GM19240 (cell line): ENCODE measurements at regions not wholly inside any gene's neighbourhood (a gene's known extent, or its start where the extent isn't known, plus 50 kb on each side); places are given as distances from the start of the nearest gene placed in this dataset.
"Not testable (repeated sequence)": the region's sequence is repeated elsewhere in the genome, so short reads cannot be mapped to it uniquely, and the experiment has no call there.

ENCODE experiments used
- DNase-seq: peaks from one replicate; pipeline ENCODE4 v3.0.0; 2011; ENCODE audit warnings: low spot score; ENCODE audit not compliant: insufficient read length

GRCh38 chr17:33688771-33689170 lies 395.7 kb upstream of the ASIC2 start:
- DNase-seq: no peak

- no peak for DNase-seq
Observed at GRCh38 chr17:33689725-33690124, 396.6 kb upstream of the ASIC2 start.

- DNase-seq: no peak
Observed at GRCh38 chr17:33695431-33695830, 402.3 kb upstream of the ASIC2 start.

GRCh38 chr17:33696102-33696501 lies 403.0 kb upstream of the ASIC2 start:
- DNase-seq: no peak

GRCh38 chr17:33697557-33697956 lies 404.5 kb upstream of the ASIC2 start:
- DNase-seq: no peak

GRCh38 chr17:33701910-33702309 lies 408.8 kb upstream of the ASIC2 start:
- DNase-seq: no peak

GRCh38 chr17:33704856-33705255 lies 411.8 kb upstream of the ASIC2 start:
- DNase-seq: no peak

GRCh38 chr17:33709881-33710280 lies 416.8 kb upstream of the ASIC2 start:
- DNase-seq: no peak

- DNase-seq: no peak
Observed at GRCh38 chr17:33712120-33712519, 419.0 kb upstream of the ASIC2 start.

GRCh38 chr17:33716957-33717356 lies 423.9 kb upstream of the ASIC2 start:
- no peak for DNase-seq

- not testable (repeated sequence) for DNase-seq
Observed at GRCh38 chr17:33723736-33724135, 430.6 kb upstream of the ASIC2 start.

GRCh38 chr17:33725675-33726271 lies 432.7 kb upstream of the ASIC2 start:
- peak; percentile 26 for DNase-seq

GRCh38 chr17:33730131-33730530 lies 437.0 kb upstream of the ASIC2 start:
- no peak for DNase-seq

GRCh38 chr17:33732116-33732515 lies 439.0 kb upstream of the ASIC2 start:
- DNase-seq: no peak

GRCh38 chr17:33739714-33740113 lies 446.6 kb upstream of the ASIC2 start:
- no peak for DNase-seq

GRCh38 chr17:33745047-33745760 lies 452.1 kb upstream of the ASIC2 start:
- DNase-seq: no peak

- DNase-seq: no peak
Observed at GRCh38 chr17:33749171-33749570, 456.1 kb upstream of the ASIC2 start.

GRCh38 chr17:33750943-33751701 lies 458.0 kb upstream of the ASIC2 start:
- no peak for DNase-seq

GRCh38 chr17:33751702-33752065 lies 458.6 kb upstream of the ASIC2 start:
- no peak for DNase-seq

- DNase-seq: no peak
Observed at GRCh38 chr17:33753452-33753851, 460.4 kb upstream of the ASIC2 start.

- no peak for DNase-seq
Observed at GRCh38 chr17:33756021-33756420, 462.9 kb upstream of the ASIC2 start.

- no peak for DNase-seq
Observed at GRCh38 chr17:33765871-33766270, 472.8 kb upstream of the ASIC2 start.

GRCh38 chr17:33766721-33767120 lies 473.6 kb upstream of the ASIC2 start:
- DNase-seq: no peak
